Gastroesophageal sphincter (tissue), 3 donors: ENCODE measurements at regions not wholly inside any gene's neighbourhood (a gene's known extent, or its start where the extent isn't known, plus 50 kb on each side); places are given as distances from the start of the nearest gene placed in this dataset.

Source experiments
- CTCF ChIP-seq, 4 experiments: fragments of 200-600 bp in 2 of 4; fragments of 450-650 bp in 2 of 4; sonication (generic) in 1 of 4; IDR thresholded peaks; one replicate each; pipeline ENCODE4 v1.5.1; 2017 to 2019; ENCODE audit warnings: antibody characterized with exemption in 4 of 4, mild to moderate bottlenecking in 2 of 4, moderate library complexity in 2 of 4
- EP300 ChIP-seq: sonication (generic); formaldehyde crosslinking; IDR thresholded peaks from one replicate; pipeline ENCODE4 v1.6.1; 2017; ENCODE audit warnings: antibody characterized with exemption, mild to moderate bottlenecking
- POLR2A ChIP-seq, 2 donors: fragments of 450-650 bp; IDR thresholded peaks; one replicate each; pipeline ENCODE4 v1.6.1; 2017; ENCODE audit warnings: antibody characterized with exemption in 2 of 2, mild to moderate bottlenecking in 2 of 2, moderate library complexity in 1 of 2
- POLR2AphosphoS5 ChIP-seq: sonication (generic); formaldehyde crosslinking; IDR thresholded peaks from one replicate; pipeline ENCODE4 v1.6.1; 2017; ENCODE audit warnings: antibody characterized with exemption

GRCh38 chr5:7047511-7048261 is 334.5 kb downstream of the TENT4A start:
- TF ChIP-seq CTCF (IDR thresholded peaks at IDR 0.05) (no peak), POLR2A (IDR thresholded peaks at IDR 0.05) (no peak), EP300 (no peak), POLR2AphosphoS5 (no peak)
